Brain microvascular endothelial cell (primary cell): ENCODE measurements at regions not wholly inside any gene's neighbourhood (a gene's known extent, or its start where the extent isn't known, plus 50 kb on each side); places are given as distances from the start of the nearest gene placed in this dataset.

Experiments used
- DNase-seq: peaks from one replicate; pipeline ENCODE4 v3.0.0-alpha.2; 2020
- H3K27ac ChIP-seq: fragments of 250-450 bp; sonication (Bioruptor Pico); 2 replicates; pipeline ENCODE4 v1.5.1; 2020; ENCODE audit warnings: mild to moderate bottlenecking, moderate library complexity
- H3K27me3 ChIP-seq: fragments of 250-450 bp; sonication (Bioruptor Pico); replicated peaks from 2 replicates; pipeline ENCODE4 v1.5.1; 2020; ENCODE audit warnings: mild to moderate bottlenecking
- H3K36me3 ChIP-seq: fragments of 250-450 bp; sonication (Bioruptor Pico); replicated peaks from 2 replicates; pipeline ENCODE4 v1.5.1; 2020; ENCODE audit warnings: mild to moderate bottlenecking
- H3K4me3 ChIP-seq: 2 replicates; pipeline ENCODE4 v1.5.1; 2011; ENCODE audit warnings: low read depth, mild to moderate bottlenecking, control low read depth, low read length, moderate library complexity
- in situ Hi-C: cut with HindIII; loops from 2 replicates; pipeline ENCODE4 v1.10.0; 2017; ENCODE audit warnings: low sequenced_read_pairs, low pct_ligation_motif_present
- TF ChIP-seq, protein P1 (sequence below): IDR thresholded peaks from 2 replicates; pipeline ENCODE4 v1.5.1; 2011; ENCODE audit warnings: low read depth, mild to moderate bottlenecking, moderate library complexity, low read length, control low read depth, inconsistent platforms; ENCODE audit errors: missing control alignments

DNA sequence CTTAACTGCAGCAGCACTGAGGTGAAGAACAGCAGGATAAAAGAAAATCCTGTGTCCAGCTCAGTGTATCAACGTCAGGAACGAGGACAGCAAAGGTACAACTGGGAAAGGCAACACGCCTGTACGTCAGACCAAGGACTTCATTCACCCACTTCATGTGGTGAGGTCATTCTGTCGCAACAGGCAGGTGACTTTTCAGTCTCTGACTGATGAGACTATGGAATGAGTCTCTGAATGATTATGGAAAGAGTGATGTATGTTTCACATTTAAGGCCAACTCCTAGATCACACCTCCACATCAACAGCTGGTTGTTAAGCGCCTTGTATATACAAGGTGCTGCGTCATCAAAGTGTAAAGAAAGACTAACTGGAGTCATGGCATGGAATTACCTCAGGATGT, 297.6 kb upstream of the SP8 start:
- Histone ChIP-seq H3K27me3 (no peaks in the 10 kb centered on the region), H3K4me3 (no peak overlapping the region), H3K36me3 (no peaks in the 10 kb centered on the region), H3K27ac (no peak overlapping the region)
- in situ Hi-C loops: no loop called here
- TF ChIP-seq, protein P1, sequence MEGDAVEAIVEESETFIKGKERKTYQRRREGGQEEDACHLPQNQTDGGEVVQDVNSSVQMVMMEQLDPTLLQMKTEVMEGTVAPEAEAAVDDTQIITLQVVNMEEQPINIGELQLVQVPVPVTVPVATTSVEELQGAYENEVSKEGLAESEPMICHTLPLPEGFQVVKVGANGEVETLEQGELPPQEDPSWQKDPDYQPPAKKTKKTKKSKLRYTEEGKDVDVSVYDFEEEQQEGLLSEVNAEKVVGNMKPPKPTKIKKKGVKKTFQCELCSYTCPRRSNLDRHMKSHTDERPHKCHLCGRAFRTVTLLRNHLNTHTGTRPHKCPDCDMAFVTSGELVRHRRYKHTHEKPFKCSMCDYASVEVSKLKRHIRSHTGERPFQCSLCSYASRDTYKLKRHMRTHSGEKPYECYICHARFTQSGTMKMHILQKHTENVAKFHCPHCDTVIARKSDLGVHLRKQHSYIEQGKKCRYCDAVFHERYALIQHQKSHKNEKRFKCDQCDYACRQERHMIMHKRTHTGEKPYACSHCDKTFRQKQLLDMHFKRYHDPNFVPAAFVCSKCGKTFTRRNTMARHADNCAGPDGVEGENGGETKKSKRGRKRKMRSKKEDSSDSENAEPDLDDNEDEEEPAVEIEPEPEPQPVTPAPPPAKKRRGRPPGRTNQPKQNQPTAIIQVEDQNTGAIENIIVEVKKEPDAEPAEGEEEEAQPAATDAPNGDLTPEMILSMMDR: no peak
- DNase-seq: no peak

DNA sequence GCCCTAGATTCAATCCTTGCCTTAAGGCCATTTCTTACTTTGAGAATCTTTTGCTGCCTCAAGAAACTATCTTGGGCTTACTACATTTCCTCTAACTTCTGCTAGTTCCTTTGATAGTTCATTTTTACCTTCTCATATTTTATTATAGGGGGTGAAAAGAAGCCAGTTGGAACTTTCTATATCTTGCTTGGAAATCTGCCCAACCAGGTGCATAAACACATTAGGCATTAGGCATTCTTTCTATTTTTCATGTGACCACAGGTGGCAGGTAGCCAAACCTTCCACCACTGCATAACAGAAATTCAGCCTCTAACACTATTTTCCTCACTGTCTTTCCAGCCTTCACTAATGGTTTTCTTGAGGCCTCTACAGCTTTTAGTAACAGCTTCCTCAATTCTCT, 300.0 kb upstream of the SP8 start:
- TF ChIP-seq, protein P1: no peak
- Histone ChIP-seq H3K36me3 (no peaks in the 10 kb centered on the region), H3K4me3 (no peak overlapping the region), H3K27ac (no peak overlapping the region), H3K27me3 (no peaks in the 10 kb centered on the region)
- no peak for DNase-seq
- in situ Hi-C loops: no loop called here

DNA sequence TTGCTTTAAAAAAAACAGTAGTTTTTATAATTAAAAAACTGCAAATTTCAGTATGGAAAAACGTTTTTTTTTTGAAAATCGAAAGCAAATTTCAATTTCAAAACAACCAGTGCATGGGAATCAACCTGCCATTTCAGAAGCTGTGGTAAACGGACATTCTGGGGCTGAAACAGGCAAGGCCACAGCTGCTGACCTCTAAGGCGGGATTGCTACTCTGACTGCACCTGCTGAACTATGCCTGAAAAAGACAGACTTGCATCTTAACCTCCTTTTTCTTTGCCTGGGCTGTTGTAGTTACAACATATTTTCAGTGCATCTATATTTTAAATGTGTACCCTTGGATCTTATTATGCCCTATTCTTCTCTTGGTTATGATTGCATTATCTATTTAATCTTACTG, 303.0 kb upstream of the SP8 start:
- in situ Hi-C loops: no loop called here
- Histone ChIP-seq H3K27me3 (no peaks in the 10 kb centered on the region), H3K27ac (no peak overlapping the region), H3K4me3 (no peak overlapping the region), H3K36me3 (no peaks in the 10 kb centered on the region)
- DNase-seq: no peak
- TF ChIP-seq, protein P1: no peak

DNA sequence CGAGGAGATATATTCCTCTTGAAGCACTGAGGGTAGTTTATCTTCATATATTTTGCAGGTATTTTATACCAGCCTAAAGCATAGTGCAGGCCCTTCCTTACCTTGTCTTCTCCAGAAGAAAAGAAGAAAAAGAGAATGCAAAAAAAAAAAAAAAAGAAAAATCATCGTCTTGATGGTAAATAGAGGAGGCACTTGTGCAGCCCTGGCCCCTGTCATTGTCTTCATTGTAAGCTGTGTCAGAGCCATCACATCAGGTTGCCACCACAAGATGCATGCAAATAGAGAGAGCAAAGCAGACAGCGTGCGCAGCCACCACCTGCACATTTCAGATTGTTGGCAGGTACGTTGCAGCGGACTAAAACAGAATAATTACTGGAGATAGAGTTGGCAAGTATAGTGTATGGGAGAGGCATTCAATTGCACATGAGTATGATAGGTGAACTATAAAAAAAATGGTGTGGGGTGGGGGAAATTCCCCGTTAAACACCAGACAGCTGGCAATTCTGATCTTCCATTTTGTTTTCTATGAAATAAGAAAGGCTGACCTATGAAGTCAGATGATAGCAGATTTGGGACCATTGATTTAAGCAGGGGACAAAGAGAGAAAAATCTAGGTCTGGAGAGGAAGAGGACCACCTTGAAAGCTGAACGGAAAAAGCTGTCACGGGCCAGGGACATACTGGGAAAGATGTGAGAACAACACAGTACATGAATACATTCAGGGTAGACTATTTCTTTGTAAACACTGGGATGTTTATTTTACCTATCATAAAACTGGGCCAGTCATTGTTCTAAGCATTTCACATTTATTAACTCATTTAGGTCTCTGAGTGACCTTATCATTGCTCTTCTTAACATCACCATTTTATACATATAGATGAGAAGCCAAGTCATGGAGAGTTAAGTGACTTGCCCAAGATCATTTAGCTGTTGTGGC, 306.3 kb upstream of the SP8 start:
- no peak for DNase-seq
- no peaks in the 10 kb centered on the region for H3K27me3 ChIP-seq
- in situ Hi-C loops: no loop called here
- no peak overlapping the region for H3K27ac ChIP-seq
- H3K4me3 ChIP-seq: no peak overlapping the region
- TF ChIP-seq, protein P1: no peak
- no peaks in the 10 kb centered on the region for H3K36me3 ChIP-seq

DNA sequence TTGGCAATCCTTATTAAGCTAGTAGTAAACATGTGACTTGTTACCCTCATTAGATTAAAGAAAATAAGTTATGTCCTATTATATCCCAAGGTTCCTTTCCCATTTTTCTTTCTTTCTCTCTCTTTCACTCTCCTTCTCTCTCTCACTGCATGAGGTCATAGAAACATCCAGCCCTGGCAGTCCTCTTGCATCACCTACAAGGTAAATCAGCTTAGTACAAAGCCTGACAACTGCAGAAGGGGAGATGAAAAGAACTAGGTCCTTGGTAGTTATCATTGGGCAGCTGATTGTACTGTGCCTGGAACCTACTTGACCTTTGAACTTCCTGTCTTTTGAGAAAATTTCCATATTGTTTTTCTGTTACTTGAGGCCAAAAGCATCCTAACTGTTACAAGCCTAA, 307.9 kb upstream of the SP8 start:
- TF ChIP-seq, protein P1: no peak
- Histone ChIP-seq H3K27ac (no peak overlapping the region), H3K36me3 (no peaks in the 10 kb centered on the region), H3K4me3 (no peak overlapping the region), H3K27me3 (no peaks in the 10 kb centered on the region)
- in situ Hi-C loops: no loop called here
- DNase-seq: no peak
